Lung (tissue), 11 donors: ENCODE measurements at regions not wholly inside any gene's neighbourhood (a gene's known extent, or its start where the extent isn't known, plus 50 kb on each side); places are given as distances from the start of the nearest gene placed in this dataset.

Experiments used
- ATAC-seq: fragments of 200-7000 bp; cut with Tn5 transposase; one replicate; pipeline ENCODE4 v1.9.1; 2020; ENCODE audit warnings: moderate number of reproducible peaks; ENCODE audit not compliant: insufficient read depth, low FRiP score
- DNase-seq, 3 donors: peaks; one replicate each; pipeline ENCODE4 v3.0.0-alpha.2; 2013 to 2017
- H3K27ac ChIP-seq, 2 donors: one replicate each; pipeline ENCODE4 v1.5.1; 2013; ENCODE audit warnings: mild to moderate bottlenecking in 2 of 2, moderate library complexity in 2 of 2, control low read depth in 1 of 2, inconsistent platforms in 1 of 2, low read depth in 1 of 2, low read length in 1 of 2
- H3K27me3 ChIP-seq, 3 donors: one replicate each; pipeline ENCODE4 v1.5.1; 2013; ENCODE audit warnings: low read length in 2 of 3; ENCODE audit not compliant: control insufficient read depth in 3 of 3, insufficient read depth in 3 of 3
- H3K36me3 ChIP-seq, 4 donors: one replicate each; pipeline ENCODE4 v1.5.1; 2013; ENCODE audit warnings: low read length in 4 of 4, mild to moderate bottlenecking in 1 of 4, moderate library complexity in 1 of 4; ENCODE audit not compliant: control insufficient read depth in 4 of 4, insufficient read depth in 4 of 4
- H3K4me1 ChIP-seq, 5 donors: one replicate each; pipeline ENCODE4 v1.5.1; 2013; ENCODE audit warnings: low read length in 5 of 5, mild to moderate bottlenecking in 2 of 5, moderate library complexity in 1 of 5; ENCODE audit not compliant: control insufficient read depth in 5 of 5, insufficient read depth in 5 of 5
- H3K4me3 ChIP-seq: one replicate; pipeline ENCODE4 v1.5.1; 2013; ENCODE audit warnings: mild to moderate bottlenecking, control low read depth, moderate library complexity
- H3K9ac ChIP-seq, 2 donors: one replicate each; pipeline ENCODE4 v1.5.1; 2013; ENCODE audit warnings: low read length in 2 of 2, control low read depth in 1 of 2; ENCODE audit not compliant: insufficient read depth in 1 of 2
- H3K9me3 ChIP-seq, 4 donors: one replicate each; pipeline ENCODE4 v1.5.1; 2013; ENCODE audit warnings: low read length in 3 of 4, mild to moderate bottlenecking in 1 of 4, moderate library complexity in 1 of 4; ENCODE audit not compliant: control insufficient read depth in 4 of 4, insufficient read depth in 3 of 4
- CTCF ChIP-seq: IDR thresholded peaks from 2 replicates; pipeline ENCODE4 v1.5.1; 2012; ENCODE audit warnings: mild to moderate bottlenecking; ENCODE audit errors: control extremely low read depth, extremely low read depth
- WGBS, 2 donors: extraction: QIAGEN DNeasy Blood & Tissue Kit; methylation state at CpG; one replicate each; pipeline ENCODE4 v1.1.7; 2013; 5-methylcytosine and 5-hydroxymethylcytosine counted together
- donor health status: control.
- donor health status: control.
- donor health status: Bipolar disorder and iron deficiency.
- donor health status: healthy.
- donor health status: DM: yes; HTN: yes; CAD: no.

GRCh38 chr10:8416192-8416701, 361.8 kb downstream of the GATA3 start:
- H3K4me1 ChIP-seq: no peaks in the 10 kb centered on the region
- H3K4me3 ChIP-seq: no peak overlapping the region
- 46 to 63% methylated on average over 8 of the region's 8 CpGs for WGBS, 2 donors
- no peak for TF ChIP-seq CTCF
- H3K9me3 ChIP-seq: no peaks in the 10 kb centered on the region
- H3K9ac ChIP-seq: no peak overlapping the region
- no peak for ATAC-seq
- H3K27me3 ChIP-seq: peaks cover 0 to 12% (median 0%) of the 10 kb centered on the region in 3 donors
- H3K36me3 ChIP-seq: no peaks in the 10 kb centered on the region
- no peak overlapping the region for H3K27ac ChIP-seq
- DNase-seq: no peak

- Histone ChIP-seq H3K27me3 (peaks cover 0 to 9% (median 0%) of the 10 kb centered on the region in 3 donors), H3K4me1 (no peaks in the 10 kb centered on the region), H3K9me3 (no peaks in the 10 kb centered on the region), H3K4me3 (no peak overlapping the region), H3K27ac (no peak overlapping the region), H3K36me3 (no peaks in the 10 kb centered on the region), H3K9ac (no peak overlapping the region)
- DNase-seq (no peak), ATAC-seq (no peak)
- 62 to 71% methylated on average over 3 of the region's 3 CpGs for WGBS, 2 donors
- TF ChIP-seq CTCF: no peak
Observed at GRCh38 chr10:8416760-8417159, 362.3 kb downstream of the GATA3 start.

GRCh38 chr10:8417631-8418030, 363.1 kb downstream of the GATA3 start:
- 64 to 82% methylated on average over 1 of the region's 1 CpG for WGBS, 2 donors
- no peak for TF ChIP-seq CTCF

GRCh38 chr10:8418631-8419030, 364.1 kb downstream of the GATA3 start:
- no peak overlapping the region for H3K27ac ChIP-seq
- H3K9me3 ChIP-seq: no peaks in the 10 kb centered on the region
- ATAC-seq (no peak), DNase-seq (no peak)
- no peak for TF ChIP-seq CTCF
- WGBS, 2 donors: 77 to 79% methylated on average over 4 of the region's 4 CpGs
- no peaks in the 10 kb centered on the region for H3K4me1 ChIP-seq
- H3K9ac ChIP-seq: no peak overlapping the region
- H3K4me3 ChIP-seq: no peak overlapping the region
- no peaks in the 10 kb centered on the region for H3K36me3 ChIP-seq
- peaks cover 0 to 7% (median 0%) of the 10 kb centered on the region in 3 donors for H3K27me3 ChIP-seq

More at GRCh38 chr10:8417631-8418030, 363.1 kb downstream of the GATA3 start:
- H3K9me3 ChIP-seq: no peaks in the 10 kb centered on the region
- H3K36me3 ChIP-seq: no peaks in the 10 kb centered on the region
- no peak overlapping the region for H3K9ac ChIP-seq
- no peak for DNase-seq
- H3K4me3 ChIP-seq: no peak overlapping the region
- peaks cover 0 to 7% (median 0%) of the 10 kb centered on the region in 3 donors for H3K27me3 ChIP-seq
- H3K4me1 ChIP-seq: no peaks in the 10 kb centered on the region
- ATAC-seq: no peak
- no peak overlapping the region for H3K27ac ChIP-seq
